ENCODE measurements at regions not wholly inside any gene's neighbourhood (a gene's known extent, or its start where the extent isn't known, plus 50 kb on each side); places are given as distances from the start of the nearest gene placed in this dataset.
"Not testable (repeated sequence)": the region's sequence is repeated elsewhere in the genome, so short reads cannot be mapped to it uniquely, and the experiment has no call there.

DNA sequence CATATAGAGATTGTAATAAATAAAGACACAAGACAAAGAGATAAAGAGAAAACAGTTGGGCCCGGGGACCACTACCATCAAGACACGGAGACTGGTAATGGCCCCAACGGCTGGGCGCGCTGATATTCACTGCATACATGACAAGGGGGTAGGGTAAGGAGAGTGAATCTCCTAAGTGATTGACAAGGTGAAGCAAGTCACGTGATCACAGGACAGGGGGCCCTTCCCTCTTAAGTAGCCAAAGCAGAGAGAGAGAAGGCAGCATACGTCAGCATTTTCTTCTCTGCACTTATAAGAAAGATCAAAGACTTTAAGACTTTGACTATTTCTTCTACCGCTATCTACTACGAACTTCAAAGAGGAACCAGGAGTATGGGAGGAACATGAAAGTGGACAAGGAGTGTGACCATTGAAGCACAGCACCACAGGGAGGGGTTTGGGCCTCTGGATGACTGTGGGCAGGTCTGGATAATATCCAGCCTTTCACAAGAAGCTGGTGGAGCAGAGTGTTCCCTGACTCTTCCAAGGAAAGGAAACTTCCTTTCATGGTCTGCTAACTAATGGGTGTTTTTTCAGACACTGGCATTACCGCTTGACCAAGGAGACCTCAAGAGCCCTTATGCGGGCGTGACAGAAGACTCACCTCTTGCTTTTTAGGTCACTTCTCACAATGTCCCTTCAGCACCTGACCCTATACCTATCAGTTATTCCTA is 75.6 kb downstream of the MRPL39 start:
- H3K9me3 ChIP-seq; H3K27ac ChIP-seq; H3K4me3 ChIP-seq; intact Hi-C loops (cut with DNase I); ATAC-seq; H3K27me3 ChIP-seq (ENCODE audit: low read depth); H3K4me1 ChIP-seq; H3K36me3 ChIP-seq; DNase-seq: not testable (repeated sequence)

DNA sequence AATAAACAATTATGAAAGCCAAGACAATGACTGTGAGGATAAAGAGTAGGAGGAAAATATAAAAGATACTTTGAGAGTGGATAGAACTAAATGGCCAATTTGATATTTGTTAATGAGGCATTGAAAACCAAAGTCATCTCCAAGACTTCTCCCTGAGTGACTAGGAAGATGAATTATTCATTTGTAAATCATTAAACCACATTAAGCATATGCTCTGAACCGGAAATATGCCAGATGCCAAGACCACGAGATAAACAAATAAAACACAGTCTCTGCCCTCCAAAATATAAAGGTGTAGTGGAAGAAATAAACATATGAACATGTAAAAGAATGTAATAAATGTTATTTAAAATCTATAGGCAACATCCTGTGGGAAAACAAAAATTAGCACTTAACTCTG is 78.8 kb downstream of the MRPL39 start:
- H3K27me3 ChIP-seq (ENCODE audit: low read depth), result no peaks in the 10 kb centered on the region
- TF ChIP-seq, protein P1, sequence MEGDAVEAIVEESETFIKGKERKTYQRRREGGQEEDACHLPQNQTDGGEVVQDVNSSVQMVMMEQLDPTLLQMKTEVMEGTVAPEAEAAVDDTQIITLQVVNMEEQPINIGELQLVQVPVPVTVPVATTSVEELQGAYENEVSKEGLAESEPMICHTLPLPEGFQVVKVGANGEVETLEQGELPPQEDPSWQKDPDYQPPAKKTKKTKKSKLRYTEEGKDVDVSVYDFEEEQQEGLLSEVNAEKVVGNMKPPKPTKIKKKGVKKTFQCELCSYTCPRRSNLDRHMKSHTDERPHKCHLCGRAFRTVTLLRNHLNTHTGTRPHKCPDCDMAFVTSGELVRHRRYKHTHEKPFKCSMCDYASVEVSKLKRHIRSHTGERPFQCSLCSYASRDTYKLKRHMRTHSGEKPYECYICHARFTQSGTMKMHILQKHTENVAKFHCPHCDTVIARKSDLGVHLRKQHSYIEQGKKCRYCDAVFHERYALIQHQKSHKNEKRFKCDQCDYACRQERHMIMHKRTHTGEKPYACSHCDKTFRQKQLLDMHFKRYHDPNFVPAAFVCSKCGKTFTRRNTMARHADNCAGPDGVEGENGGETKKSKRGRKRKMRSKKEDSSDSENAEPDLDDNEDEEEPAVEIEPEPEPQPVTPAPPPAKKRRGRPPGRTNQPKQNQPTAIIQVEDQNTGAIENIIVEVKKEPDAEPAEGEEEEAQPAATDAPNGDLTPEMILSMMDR (IDR thresholded peaks at IDR 0.05), result no peak
- no peaks in the 10 kb centered on the region for H3K9me3 ChIP-seq
- no peak for ATAC-seq
- no peak overlapping the region for H3K4me3 ChIP-seq
- intact Hi-C loops (cut with DNase I), result no loop called here
- no peak overlapping the region for H3K27ac ChIP-seq
- no peaks in the 10 kb centered on the region for H3K4me1 ChIP-seq
- no peak for DNase-seq
- H3K36me3 ChIP-seq, result no peaks in the 10 kb centered on the region

DNA sequence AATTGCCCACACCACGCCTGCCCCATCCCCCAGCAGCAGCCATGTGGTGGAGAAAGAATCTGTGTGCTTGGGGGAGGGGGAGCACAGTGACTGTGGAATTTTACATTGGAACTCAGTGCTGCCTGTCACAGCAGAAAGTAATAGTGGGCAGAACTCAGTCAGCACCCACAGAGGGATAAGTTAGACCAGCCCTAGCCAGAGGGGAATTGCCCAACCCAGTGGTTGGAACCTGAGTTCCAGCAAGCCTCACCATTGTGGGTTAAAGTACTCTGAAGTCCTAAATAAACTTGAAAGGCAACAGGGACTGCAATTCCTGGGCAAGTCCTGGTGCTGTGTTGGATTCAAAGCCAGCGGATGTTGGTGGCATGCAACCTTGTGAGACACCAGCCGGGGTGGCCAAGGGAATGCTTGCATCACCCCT is 88.8 kb downstream of the MRPL39 start:
- no peaks in the 10 kb centered on the region for H3K36me3 ChIP-seq
- DNase-seq (no peak), ATAC-seq (no peak)
- no peaks in the 10 kb centered on the region for H3K4me1 ChIP-seq
- intact Hi-C loops (cut with DNase I), result no loop called here
- H3K27me3 ChIP-seq (ENCODE audit: low read depth), result no peaks in the 10 kb centered on the region
- TF ChIP-seq, protein P1 (IDR thresholded peaks at IDR 0.05), result no peak
- H3K27ac ChIP-seq, result no peak overlapping the region
- no peak overlapping the region for H3K4me3 ChIP-seq
- no peaks in the 10 kb centered on the region for H3K9me3 ChIP-seq

DNA sequence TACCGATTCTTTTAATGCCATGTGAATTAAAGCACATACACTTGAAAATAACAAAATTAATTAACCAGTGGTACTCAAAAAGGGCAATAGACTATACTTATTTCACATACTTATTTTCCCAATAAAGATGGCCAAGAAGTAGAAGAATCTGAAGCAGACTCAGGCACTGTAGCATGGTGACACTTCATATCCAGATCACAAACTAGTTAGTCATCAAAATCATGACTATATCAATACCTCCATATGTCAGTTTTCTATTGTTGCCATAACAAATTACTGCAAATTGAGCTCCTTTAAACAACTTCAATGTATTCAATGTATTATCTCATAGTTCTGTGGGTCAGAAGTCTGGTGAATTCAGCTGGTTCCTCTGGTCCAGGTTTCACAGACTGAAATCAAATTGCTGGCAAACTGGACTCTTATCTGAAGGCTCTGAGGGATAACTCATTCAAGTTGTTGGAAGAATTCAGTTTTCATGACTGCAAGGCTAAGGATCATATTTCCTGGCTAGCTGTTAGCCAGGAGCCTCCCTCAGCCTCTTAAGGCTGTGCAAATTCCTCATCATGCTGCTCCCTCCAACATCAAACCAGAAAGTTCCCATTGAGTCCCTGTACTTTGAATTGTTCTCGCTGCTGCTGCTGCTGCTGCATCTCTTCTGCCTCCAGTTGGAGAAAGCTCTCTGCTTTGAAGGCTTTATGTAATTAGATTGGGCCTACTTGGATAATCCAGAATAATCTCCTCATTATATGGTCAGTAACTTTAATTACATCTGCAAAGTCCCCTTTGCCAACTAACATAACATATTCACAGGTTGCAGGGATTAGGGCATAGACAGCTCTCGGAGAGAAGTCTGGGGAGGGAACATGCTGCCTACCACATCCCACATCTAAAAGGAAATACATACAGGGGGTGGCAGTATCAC is 91.5 kb downstream of the MRPL39 start:
- Histone ChIP-seq H3K27ac (no peak overlapping the region), H3K9me3 (no peaks in the 10 kb centered on the region), H3K27me3 (ENCODE audit: low read depth) (no peaks in the 10 kb centered on the region), H3K4me1 (no peaks in the 10 kb centered on the region), H3K36me3 (no peaks in the 10 kb centered on the region), H3K4me3 (no peak overlapping the region)
- intact Hi-C loops (cut with DNase I), result no loop called here
- TF ChIP-seq, protein P1 (IDR thresholded peaks at IDR 0.05), result no peak
- no peak for DNase-seq
- no peak for ATAC-seq

DNA sequence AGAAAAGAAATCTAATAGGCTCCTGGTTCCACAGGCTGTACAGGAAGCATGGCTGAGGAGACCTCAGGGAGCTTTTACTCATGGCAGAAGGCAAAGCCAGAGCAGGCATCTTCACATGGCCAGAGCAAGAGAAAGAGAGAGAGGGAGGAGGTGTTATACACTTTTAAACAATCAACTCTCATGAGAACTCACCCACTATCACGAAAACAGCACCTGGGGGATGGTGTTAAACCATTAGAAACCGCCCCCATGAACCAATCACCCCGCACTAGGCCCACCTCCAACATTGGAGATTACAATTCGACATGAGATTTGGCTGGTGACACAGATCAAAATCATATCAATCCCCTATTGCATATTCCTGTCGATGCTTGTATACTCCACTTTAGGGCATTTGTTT is 93.5 kb downstream of the MRPL39 start:
- no peak for DNase-seq
- intact Hi-C loops (cut with DNase I), result no loop called here

More for the DNA sequence above, 93.5 kb downstream of the MRPL39 start:
- TF ChIP-seq, protein P1 (IDR thresholded peaks at IDR 0.05), result no peak
- ATAC-seq, result no peak
- H3K4me1 ChIP-seq, result no peaks in the 10 kb centered on the region
- no peaks in the 10 kb centered on the region for H3K9me3 ChIP-seq
- no peaks in the 10 kb centered on the region for H3K36me3 ChIP-seq
- H3K27ac ChIP-seq, result no peak overlapping the region
- no peaks in the 10 kb centered on the region for H3K27me3 ChIP-seq (ENCODE audit: low read depth)
- H3K4me3 ChIP-seq, result no peak overlapping the region
